Activated CD4-positive, alpha-beta T cell treated with anti-CD3 and anti-CD28 coated beads, Interleukin-2, amount 50 U/mL, for 24 hours (primary cell): ENCODE measurements at regions not wholly inside any gene's neighbourhood (a gene's known extent, or its start where the extent isn't known, plus 50 kb on each side); places are given as distances from the start of the nearest gene placed in this dataset.
"Not testable (repeated sequence)": the region's sequence is repeated elsewhere in the genome, so short reads cannot be mapped to it uniquely, and the experiment has no call there.

ENCODE experiments used
- DNase-seq, 2 donors: peaks; one replicate each; pipeline ENCODE4 v3.0.0-alpha.2; 2020; ENCODE audit warnings: low read depth in 1 of 2, low spot score in 1 of 2

DNA sequence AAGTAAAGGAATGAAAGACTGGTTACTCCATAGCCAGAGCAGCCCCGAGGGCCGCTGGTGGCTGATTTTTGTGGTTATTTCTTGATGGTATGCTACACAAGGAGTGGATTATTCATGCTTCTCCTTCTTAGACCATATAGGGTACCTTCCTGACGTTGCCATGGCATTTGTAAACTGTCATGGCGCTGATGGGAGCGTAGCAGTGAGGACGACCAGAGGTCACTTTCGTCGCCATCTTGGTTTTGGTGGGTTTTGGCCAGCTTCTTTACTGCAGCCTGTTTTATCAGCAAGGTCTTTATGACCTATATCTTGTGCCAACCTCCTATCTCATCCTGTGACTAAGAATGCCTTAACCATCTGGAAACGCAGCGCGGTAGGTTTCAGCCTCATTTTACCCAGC lies 1187.6 kb upstream of the AUTS2 start:
- not testable (repeated sequence) for DNase-seq

- no peak for DNase-seq
These were observed 1186.5 kb upstream of the AUTS2 start for GRCh38 chr7:68411742-68412141.

DNA sequence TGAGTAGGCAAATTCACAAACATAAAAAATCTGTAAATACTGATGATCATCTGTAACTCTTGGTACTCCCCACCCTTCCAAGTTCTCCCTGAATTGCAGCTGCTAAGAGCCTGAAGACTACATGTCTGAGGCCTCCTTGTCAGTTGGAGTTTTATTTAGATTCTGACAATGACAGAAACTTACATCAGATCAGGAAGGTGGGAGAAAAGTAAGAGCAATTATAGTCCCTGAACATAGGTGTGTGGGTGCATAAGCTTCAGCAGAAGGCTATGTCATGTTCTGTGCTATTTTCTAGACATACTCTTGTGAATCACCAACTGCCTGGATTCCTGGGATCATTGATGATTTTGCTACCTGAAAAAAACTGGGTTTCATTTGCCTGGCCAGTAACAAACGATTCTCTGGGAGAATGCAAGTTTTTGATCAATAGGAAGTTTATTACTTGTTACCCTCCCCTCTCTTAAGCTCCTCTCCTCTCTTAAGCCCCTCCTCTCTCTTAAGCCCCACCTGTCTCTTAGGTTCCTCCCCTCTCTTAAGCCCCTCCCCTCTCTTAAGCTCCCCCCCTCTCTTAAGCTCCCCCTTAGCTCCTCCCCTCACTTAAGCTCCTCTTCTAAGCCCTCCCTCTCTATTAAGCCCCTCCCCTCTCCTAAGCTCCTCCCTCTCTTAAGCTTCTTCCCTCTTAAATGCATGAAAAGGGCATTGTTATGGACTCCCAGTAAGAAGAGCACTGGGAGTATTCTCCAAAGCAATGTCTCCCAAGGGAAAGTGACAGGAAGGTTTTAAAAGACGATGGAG lies 1183.4 kb upstream of the AUTS2 start:
- no peak for DNase-seq

- no peak for DNase-seq
These were observed 1181.3 kb upstream of the AUTS2 start for GRCh38 chr7:68417002-68417401.

DNA sequence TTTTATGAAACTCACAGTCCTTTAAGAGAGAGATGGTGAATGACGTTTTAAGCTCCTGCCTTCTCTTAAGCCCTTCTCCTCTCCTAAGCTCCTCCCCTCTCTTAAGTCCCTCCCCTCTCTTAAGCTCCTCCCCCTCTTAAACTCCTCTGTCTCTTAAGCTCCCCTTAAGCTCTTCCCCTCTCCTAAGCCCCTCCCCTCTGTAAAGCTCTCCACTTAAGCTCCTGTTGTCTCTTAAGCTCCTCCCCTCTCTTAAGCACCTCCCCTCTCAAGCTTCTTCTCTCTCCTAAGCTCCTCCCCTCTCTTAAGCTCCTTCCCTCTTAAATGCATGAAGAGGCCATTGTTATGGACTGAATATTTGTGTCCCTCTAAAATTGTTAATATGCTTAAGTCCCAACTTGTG lies 1180.6 kb upstream of the AUTS2 start:
- no peak for DNase-seq

- no peak for DNase-seq
These were observed 1177.7 kb upstream of the AUTS2 start for GRCh38 chr7:68420342-68421192.

- DNase-seq: no peak
These were observed 1176.6 kb upstream of the AUTS2 start for GRCh38 chr7:68421712-68422111.

DNA sequence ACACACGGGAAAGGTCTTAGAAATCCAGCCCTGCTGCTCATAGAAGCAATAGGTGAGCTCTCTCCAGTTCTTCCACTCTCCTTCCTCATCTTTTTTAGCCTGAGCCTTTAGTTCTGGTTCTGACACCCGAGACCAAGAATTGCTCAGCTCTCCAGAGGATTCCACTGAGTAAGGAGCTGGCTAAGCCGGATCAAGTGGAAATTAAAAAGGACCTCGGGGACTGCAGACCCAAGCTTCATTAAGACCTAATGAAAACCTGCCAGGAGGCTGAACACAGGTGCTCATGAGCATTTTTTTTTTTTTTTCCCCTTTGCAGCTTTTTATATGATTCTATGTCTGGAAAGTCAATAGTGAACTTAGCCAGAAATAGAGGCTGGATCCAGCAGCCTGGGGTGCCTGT lies 1176.0 kb upstream of the AUTS2 start:
- no peak for DNase-seq

GRCh38 chr7:68423356-68423755 lies 1174.9 kb upstream of the AUTS2 start:
- no peak for DNase-seq

- no peak for DNase-seq
These were observed 1173.5 kb upstream of the AUTS2 start for GRCh38 chr7:68424658-68425297.

- no peak for DNase-seq
These were observed 1172.9 kb upstream of the AUTS2 start for GRCh38 chr7:68425377-68425776.

GRCh38 chr7:68429411-68430117 lies 1168.7 kb upstream of the AUTS2 start:
- DNase-seq: no peak

- DNase-seq: no peak
These were observed 1165.7 kb upstream of the AUTS2 start for GRCh38 chr7:68432585-68432984.

DNA sequence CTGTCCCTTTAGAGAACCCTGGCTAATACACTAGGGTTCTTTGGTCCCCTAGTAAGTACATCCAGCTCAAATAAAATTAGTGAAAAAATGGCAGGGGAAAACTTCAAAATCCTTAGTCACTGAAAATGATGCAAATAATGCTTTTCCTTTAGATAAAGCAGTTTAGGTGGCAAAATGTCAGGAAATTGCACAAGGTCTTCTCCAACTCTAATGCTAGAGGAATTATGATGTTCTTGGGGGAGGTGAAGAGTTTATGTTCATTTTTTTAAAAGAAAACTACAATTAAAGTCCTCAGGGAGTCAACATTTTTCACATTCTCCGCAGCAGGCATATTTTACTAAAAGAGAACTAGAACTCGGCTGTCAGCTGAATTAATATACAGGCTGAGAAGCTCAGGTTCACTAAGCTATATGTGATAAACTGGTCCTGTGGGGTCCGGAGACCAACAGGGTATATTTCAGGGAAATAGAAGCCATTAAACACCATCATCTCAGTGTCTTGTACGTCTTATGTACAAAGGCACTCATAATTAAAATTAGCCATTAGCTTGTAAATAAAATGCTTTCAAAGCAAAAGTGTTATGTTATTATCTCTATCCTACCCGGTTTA lies 1164.7 kb upstream of the AUTS2 start:
- no peak for DNase-seq

- DNase-seq: no peak
These were observed 1163.4 kb upstream of the AUTS2 start for GRCh38 chr7:68434857-68435256.

DNA sequence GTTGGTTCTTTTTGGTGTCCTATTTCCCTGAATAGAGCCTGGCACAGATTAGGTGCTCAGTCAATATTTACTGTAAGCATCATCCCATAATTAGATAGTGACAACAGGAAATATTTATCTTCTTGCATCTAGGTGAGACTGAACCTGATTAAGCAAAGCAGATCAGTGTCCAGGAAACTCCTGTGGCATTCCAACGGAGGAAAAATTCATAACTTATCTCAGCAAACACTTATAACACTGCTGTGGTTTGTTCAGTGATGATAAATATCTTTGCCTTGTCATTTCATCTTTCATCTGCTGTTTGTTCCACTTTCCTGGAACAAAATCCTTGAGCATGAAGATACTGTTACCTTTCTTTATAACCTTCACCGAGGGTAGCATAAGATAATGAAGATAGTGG lies 1160.3 kb upstream of the AUTS2 start:
- no peak for DNase-seq

- no peak for DNase-seq
These were observed 1159.5 kb upstream of the AUTS2 start for GRCh38 chr7:68438811-68439210.

DNA sequence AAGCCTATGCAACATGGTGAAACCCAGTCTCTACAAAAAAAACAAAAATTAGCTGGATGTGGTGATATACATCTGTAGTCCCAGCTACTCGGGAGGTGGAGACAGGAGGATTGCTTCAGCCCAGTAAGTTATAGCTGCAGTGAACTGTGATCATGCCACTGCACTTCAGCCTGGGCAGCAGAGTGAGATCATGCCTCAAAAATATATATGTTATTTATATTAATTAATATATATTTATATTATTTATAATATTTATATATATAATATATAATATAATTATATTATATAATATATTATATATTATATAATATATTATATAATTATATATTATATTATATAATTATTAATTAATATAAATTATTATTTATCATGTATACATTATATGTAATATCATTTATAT lies 1158.4 kb upstream of the AUTS2 start:
- no peak for DNase-seq

DNA sequence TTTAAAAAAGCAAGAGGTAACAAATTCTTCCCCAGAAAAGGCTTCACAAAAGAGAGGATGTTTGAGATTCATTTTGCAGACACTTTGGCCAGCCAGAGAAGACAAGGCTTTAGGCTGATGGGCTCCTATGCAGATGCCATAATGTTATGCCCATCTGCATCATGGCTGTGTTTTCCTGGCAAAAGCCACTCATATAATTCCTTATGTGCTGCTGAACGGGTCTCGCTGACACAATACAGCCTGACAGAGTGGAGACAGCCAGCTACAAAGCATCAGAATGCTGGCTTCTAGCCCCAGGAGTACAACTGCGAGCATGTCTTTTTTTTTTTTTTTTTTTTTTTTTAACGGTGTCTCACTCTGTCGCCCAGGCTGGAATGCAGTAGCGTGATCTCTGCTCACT lies 1157.4 kb upstream of the AUTS2 start:
- no peak for DNase-seq

DNA sequence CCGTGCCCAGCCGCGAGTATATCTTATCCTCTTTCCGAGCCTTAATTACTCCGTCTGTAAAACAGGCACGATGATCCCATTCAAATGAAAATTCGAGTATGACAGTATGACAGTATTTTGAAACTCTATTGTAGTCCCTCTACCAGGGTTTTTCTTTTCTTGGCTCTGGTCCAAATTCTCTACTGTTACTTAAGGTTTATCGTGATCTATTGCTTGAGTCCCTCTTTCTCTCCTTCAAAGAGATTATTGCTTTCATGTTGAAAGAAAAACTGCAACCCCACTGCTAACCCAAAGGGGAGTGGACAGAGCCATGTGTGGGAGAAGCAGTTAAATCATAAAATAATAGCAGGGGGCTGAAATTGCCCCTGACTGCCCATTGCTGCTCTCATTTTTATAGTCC lies 1156.6 kb upstream of the AUTS2 start:
- DNase-seq: no peak
